ENCODE measurements at regions not wholly inside any gene's neighbourhood (a gene's known extent, or its start where the extent isn't known, plus 50 kb on each side); places are given as distances from the start of the nearest gene placed in this dataset.

DNA sequence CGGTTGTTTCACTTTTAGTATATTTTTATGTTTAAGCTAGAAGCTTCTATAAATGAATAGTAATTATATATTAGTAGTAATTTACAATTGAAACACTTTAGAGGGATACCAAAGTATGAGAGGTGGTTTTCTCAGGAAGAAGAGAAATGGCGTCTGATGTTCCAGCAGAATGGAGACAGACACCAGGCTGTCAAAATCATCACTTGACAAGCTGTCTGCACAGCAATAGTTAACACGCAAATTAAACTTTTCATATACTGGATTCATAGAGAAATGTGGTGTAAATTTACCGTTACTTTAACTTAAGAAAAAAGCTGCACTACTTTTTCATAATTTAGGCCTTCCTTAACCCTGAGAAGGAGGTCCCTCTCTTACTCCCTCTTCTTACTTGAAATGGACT lies 82.6 kb downstream of the FAM217A start:
- TF ChIP-seq, protein P1, sequence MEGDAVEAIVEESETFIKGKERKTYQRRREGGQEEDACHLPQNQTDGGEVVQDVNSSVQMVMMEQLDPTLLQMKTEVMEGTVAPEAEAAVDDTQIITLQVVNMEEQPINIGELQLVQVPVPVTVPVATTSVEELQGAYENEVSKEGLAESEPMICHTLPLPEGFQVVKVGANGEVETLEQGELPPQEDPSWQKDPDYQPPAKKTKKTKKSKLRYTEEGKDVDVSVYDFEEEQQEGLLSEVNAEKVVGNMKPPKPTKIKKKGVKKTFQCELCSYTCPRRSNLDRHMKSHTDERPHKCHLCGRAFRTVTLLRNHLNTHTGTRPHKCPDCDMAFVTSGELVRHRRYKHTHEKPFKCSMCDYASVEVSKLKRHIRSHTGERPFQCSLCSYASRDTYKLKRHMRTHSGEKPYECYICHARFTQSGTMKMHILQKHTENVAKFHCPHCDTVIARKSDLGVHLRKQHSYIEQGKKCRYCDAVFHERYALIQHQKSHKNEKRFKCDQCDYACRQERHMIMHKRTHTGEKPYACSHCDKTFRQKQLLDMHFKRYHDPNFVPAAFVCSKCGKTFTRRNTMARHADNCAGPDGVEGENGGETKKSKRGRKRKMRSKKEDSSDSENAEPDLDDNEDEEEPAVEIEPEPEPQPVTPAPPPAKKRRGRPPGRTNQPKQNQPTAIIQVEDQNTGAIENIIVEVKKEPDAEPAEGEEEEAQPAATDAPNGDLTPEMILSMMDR (IDR thresholded peaks at IDR 0.05; ENCODE audit: low read depth, low read length) = no peak
- no peak overlapping the region for H3K4me3 ChIP-seq (ENCODE audit: low read depth, low read length)
- no peak for DNase-seq (ENCODE audit: low read depth, low spot score)
- in situ Hi-C loops (cut with HindIII; ENCODE audit: low sequenced_read_pairs) = loop anchor here (25.0 kb wide), 1 partner anchor 134 kb away; no protein-coding TSS in a partner anchor

DNA sequence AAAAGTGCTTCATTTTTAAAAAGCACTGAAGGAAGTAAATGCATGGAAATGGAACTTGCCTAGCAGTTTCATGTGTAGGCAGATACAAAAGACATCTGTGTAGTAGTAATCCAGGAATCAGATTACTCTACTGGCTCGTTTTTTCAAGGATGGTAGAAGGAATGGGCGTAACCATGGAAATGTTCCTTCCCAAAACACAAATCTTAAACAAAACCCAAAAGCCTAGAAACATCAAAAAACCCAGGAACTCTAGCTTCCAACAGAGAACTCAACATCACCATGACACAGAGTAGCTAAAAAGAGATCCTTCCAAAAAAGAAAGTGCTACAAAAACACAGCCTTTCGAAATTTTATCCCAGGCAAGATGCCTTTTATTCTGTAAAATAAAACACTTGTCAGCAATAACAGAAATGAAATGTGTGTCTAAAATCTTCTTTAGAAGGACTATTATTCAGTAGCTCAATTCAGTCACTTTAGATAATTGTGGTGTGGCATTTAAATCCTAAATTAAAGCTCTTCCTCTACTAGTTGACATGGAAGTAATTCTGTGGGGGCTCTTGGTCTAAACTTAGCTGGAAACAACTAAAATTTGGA lies 81.7 kb downstream of the FAM217A start:
- no peak overlapping the region for H3K4me3 ChIP-seq (ENCODE audit: low read depth, low read length)
- in situ Hi-C loops (cut with HindIII; ENCODE audit: low sequenced_read_pairs) = loop anchor here (25.0 kb wide), 1 partner anchor 135 kb away; no protein-coding TSS in a partner anchor
- TF ChIP-seq, protein P1 (IDR thresholded peaks at IDR 0.05; ENCODE audit: low read depth, low read length) = no peak
- DNase-seq (ENCODE audit: low read depth, low spot score) = peak; percentile 84

DNA sequence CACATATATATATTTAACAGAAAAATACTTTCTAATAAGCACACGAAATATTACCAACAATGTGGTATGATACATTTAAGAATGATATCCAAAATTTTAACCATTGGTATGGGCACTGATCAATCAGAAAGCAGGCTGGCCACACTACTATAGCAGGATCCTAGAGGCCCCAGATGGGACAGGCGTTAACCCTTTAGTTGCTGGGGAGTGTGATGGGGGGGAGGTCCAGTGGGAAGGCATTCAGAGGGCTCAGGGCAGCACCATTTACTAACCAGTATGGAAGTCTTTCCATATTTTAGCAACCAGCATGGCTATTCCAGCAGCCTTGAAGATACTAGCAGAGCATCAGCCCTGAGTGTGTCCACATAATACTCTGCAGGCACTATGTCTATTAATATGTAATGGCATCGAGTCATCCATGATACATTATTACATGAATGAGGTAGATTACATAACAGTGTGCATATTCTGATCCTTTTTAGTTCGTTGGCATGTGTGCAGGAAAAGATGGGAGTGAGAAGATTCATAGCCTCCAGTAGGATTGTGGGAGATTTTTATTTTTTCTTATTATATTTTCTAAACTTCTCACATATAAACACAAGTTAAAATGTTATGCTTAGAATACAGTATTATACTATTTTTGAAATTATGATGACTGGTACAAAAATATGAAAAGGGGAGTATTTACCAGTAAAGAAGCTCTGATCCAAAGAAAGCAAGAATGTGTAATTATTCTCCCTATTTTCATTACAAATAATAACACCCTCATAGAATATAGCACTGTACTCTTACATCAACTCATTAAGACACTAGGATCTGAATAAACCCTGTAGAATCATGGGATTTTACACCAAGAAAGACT lies 78.9 kb downstream of the FAM217A start:
- DNase-seq (ENCODE audit: low read depth, low spot score) = no peak
- TF ChIP-seq, protein P1 (IDR thresholded peaks at IDR 0.05; ENCODE audit: low read depth, low read length) = no peak
- in situ Hi-C loops (cut with HindIII; ENCODE audit: low sequenced_read_pairs) = loop anchor here (25.0 kb wide), 1 partner anchor 138 kb away; no protein-coding TSS in a partner anchor
- H3K4me3 ChIP-seq (ENCODE audit: low read depth, low read length) = no peak overlapping the region

DNA sequence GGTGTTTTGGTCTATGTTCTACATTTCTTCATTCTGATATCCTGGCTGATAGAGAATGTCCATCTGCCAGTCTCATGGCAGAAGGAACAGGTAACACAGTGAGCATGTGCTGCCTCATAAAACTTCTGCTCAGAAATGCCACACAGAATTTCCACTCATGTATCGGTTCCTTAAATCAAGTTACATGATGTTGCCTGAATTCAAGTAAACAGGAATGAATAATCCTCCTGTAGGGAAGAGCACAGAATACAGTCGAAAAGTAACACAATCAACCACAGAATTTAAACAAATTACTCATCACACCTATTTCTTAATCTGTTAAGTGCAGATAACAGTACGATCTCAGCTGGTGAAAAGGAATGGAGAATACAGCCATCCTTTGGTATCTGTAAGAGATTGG lies 74.7 kb downstream of the FAM217A start:
- DNase-seq (ENCODE audit: low read depth, low spot score) = no peak
- no peak overlapping the region for H3K4me3 ChIP-seq (ENCODE audit: low read depth, low read length)
- TF ChIP-seq, protein P1 (IDR thresholded peaks at IDR 0.05; ENCODE audit: low read depth, low read length) = no peak
- in situ Hi-C loops (cut with HindIII; ENCODE audit: low sequenced_read_pairs) = no loop called here

DNA sequence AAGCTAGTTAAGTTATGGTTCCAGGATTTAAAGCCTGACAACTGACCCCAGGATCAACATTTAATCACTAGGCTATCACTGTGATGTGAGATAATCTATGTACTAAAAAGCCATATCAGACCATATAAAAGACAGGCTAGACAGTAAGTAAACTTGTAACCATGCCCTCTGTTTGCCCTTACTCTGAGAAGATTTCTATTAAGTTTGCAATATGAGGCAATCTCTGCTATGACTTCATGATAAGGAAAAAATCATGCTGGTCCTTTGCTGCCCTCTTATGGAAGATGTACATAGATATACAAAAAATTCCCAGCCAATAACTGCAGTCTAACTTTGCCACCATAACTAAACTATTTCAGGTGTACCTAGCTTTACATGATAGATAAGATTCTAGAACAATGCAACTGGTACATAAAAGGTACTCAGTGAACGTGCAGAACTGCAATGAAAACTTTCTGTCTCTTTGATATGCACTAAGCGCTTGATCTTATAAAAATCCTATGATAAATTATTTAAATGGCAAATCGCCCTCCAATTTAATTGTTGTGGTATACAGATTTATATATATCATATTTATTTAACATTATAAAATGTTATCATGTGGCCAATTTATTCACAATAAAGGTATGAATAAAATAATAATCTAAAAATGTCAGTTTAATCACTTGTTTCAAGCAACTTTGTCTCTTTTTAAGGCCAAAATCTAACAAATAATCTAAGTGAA lies 70.5 kb downstream of the FAM217A start:
- TF ChIP-seq, protein P1 (IDR thresholded peaks at IDR 0.05; ENCODE audit: low read depth, low read length) = peak; percentile 59
- in situ Hi-C loops (cut with HindIII; ENCODE audit: low sequenced_read_pairs) = no loop called here
- no peak overlapping the region for H3K4me3 ChIP-seq (ENCODE audit: low read depth, low read length)
- DNase-seq (ENCODE audit: low read depth, low spot score) = peak; percentile 88

DNA sequence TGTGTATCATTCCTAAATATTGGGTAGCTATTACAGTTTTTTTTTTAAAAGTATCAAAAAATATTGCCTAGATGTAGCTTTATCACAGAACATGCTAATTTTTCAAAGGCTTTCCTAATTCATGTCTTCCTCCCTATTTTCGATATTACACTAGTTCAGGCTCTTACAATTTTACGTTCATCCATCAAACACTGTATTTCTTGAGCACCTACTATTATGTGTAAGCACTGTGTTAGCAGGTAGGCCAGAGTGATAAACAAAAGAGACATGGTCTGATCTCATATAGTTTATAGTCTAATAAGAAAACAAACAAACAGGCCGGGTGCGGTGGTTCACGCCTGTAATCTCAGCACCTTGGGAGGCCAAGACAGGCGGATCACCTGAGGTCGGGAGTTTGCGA lies 69.5 kb downstream of the FAM217A start:
- TF ChIP-seq, protein P1 (IDR thresholded peaks at IDR 0.05; ENCODE audit: low read depth, low read length) = no peak
- in situ Hi-C loops (cut with HindIII; ENCODE audit: low sequenced_read_pairs) = no loop called here
- DNase-seq (ENCODE audit: low read depth, low spot score) = no peak
- H3K4me3 ChIP-seq (ENCODE audit: low read depth, low read length) = no peak overlapping the region
